ENCODE measurements at regions not wholly inside any gene's neighbourhood (a gene's known extent, or its start where the extent isn't known, plus 50 kb on each side); places are given as distances from the start of the nearest gene placed in this dataset.

GRCh38 chr16:47995354-47995753 is 160.4 kb downstream of the ABCC12 start:
- Mint-ChIP-seq H3K36me3 (ENCODE audit: low read depth) (no peaks in the 10 kb centered on the region), H3K27ac (no peak overlapping the region), H3K4me3 (no peak overlapping the region), H3K4me1 (ENCODE audit: low read depth) (no peaks in the 10 kb centered on the region), H3K9me3 (ENCODE audit: insufficient read depth) (no peaks in the 10 kb centered on the region), H3K27me3 (ENCODE audit: low read depth) (no peaks in the 10 kb centered on the region)
- POLR2A ChIA-PET: no interaction called here
- CTCF ChIA-PET: no interaction called here
- ATAC-seq (no peak), DNase-seq (no peak)

DNA sequence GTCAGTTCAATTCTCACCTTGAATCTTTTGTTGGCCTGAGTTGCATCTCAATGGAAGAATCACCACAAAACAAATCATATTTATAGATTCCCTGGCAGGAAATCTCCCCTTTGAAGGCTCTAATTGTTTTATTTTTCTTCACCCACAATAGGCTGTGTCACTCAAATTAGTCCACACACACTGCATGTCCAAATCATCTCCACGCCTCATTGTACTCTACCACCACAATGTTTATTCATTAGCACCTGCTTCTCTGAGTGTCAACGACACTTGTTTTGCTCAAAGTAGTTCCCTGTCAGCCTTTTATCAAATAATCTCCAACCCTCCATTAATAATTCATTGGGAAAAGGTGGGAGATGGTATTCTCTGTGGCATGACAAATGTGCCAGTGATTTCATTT is 164.3 kb downstream of the ABCC12 start:
- Mint-ChIP-seq H3K4me1 (ENCODE audit: low read depth) (no peaks in the 10 kb centered on the region), H3K4me3 (no peak overlapping the region), H3K27me3 (ENCODE audit: low read depth) (no peaks in the 10 kb centered on the region), H3K9me3 (ENCODE audit: insufficient read depth) (no peaks in the 10 kb centered on the region), H3K36me3 (ENCODE audit: low read depth) (no peaks in the 10 kb centered on the region), H3K27ac (no peak overlapping the region)
- ChIA-PET POLR2A (no interaction called here), CTCF (no interaction called here)
- ATAC-seq: no peak
- DNase-seq: no peak

DNA sequence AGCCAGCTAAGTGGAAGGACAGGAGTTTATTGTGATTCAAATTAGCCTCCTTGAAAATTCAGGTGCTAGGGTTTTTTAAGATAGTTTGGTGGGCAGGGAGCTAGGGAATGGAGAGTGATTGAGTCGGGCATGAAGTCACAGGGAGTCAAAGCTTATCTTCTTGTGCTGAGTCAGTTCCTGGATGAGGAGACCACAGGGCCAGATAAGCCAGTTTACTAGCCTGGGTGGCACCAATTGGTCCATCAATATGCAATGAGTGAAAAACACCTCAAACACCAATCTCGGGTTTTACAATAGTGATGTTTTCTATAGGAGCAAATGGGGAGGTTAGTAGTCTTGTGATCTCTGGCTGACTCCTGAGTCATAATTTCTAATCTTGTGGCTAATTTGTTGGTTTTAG is 165.1 kb downstream of the ABCC12 start:
- H3K4me3 Mint-ChIP-seq: no peak overlapping the region
- POLR2A ChIA-PET: no interaction called here
- no peak overlapping the region for H3K27ac Mint-ChIP-seq
- H3K9me3 Mint-ChIP-seq (ENCODE audit: insufficient read depth): no peaks in the 10 kb centered on the region
- CTCF ChIA-PET: no interaction called here
- no peak for ATAC-seq
- H3K4me1 Mint-ChIP-seq (ENCODE audit: low read depth): no peaks in the 10 kb centered on the region
- H3K36me3 Mint-ChIP-seq (ENCODE audit: low read depth): no peaks in the 10 kb centered on the region
- no peak for DNase-seq
- H3K27me3 Mint-ChIP-seq (ENCODE audit: low read depth): no peaks in the 10 kb centered on the region

- Mint-ChIP-seq H3K27me3 (ENCODE audit: low read depth) (no peaks in the 10 kb centered on the region), H3K4me3 (no peak overlapping the region), H3K36me3 (ENCODE audit: low read depth) (no peaks in the 10 kb centered on the region), H3K9me3 (ENCODE audit: insufficient read depth) (no peaks in the 10 kb centered on the region), H3K27ac (no peak overlapping the region), H3K4me1 (ENCODE audit: low read depth) (no peaks in the 10 kb centered on the region)
- ChIA-PET CTCF (no interaction called here), POLR2A (no interaction called here)
- ATAC-seq: no peak
- DNase-seq: no peak
Observed at GRCh38 chr16:47987136-47987535, 168.7 kb downstream of the ABCC12 start.

DNA sequence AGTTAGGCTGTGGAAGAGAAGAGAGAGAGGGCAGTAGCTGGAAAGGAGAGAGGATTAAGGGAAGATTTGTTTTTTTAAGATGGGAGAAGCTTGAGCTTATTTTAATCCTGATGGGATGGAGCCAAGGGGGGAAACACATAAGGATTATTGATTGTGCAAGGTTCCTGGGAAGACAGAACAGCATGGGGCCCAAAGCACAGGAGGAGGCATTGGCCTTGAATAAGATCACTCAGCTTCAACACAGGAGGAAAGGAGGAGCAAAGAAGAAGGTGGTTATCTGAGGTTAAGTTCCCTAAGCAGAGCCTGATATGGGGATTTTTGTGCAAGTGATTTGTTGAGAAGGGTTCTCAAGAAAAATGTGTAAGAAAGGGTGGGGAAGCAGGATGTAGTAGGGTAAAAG is 169.8 kb downstream of the ABCC12 start:
- no peak for ATAC-seq
- no peaks in the 10 kb centered on the region for H3K9me3 Mint-ChIP-seq (ENCODE audit: insufficient read depth)
- no peaks in the 10 kb centered on the region for H3K27me3 Mint-ChIP-seq (ENCODE audit: low read depth)

GRCh38 chr16:47984669-47985068 is 171.1 kb downstream of the ABCC12 start:
- CTCF ChIA-PET: no interaction called here
- H3K27me3 Mint-ChIP-seq (ENCODE audit: low read depth): no peaks in the 10 kb centered on the region
- DNase-seq: no peak
- H3K9me3 Mint-ChIP-seq (ENCODE audit: insufficient read depth): no peaks in the 10 kb centered on the region
- H3K36me3 Mint-ChIP-seq (ENCODE audit: low read depth): no peaks in the 10 kb centered on the region
- ATAC-seq: no peak
- H3K27ac Mint-ChIP-seq: no peak overlapping the region
- H3K4me1 Mint-ChIP-seq (ENCODE audit: low read depth): no peaks in the 10 kb centered on the region
- POLR2A ChIA-PET: no interaction called here
- no peak overlapping the region for H3K4me3 Mint-ChIP-seq

More for the DNA sequence above, 169.8 kb downstream of the ABCC12 start:
- H3K36me3 Mint-ChIP-seq (ENCODE audit: low read depth): no peaks in the 10 kb centered on the region
- H3K27ac Mint-ChIP-seq: no peak overlapping the region
- no peak overlapping the region for H3K4me3 Mint-ChIP-seq
- CTCF ChIA-PET: no interaction called here
- no peak for DNase-seq
- H3K4me1 Mint-ChIP-seq (ENCODE audit: low read depth): no peaks in the 10 kb centered on the region
- POLR2A ChIA-PET: no interaction called here

GRCh38 chr16:47983999-47984580 is 171.7 kb downstream of the ABCC12 start:
- POLR2A ChIA-PET: no interaction called here
- CTCF ChIA-PET: no interaction called here

GRCh38 chr16:47980212-47980611 is 175.6 kb downstream of the ABCC12 start:
- POLR2A ChIA-PET: no interaction called here
- ATAC-seq: no peak
- Mint-ChIP-seq H3K27ac (no peak overlapping the region), H3K4me1 (ENCODE audit: low read depth) (no peaks in the 10 kb centered on the region), H3K27me3 (ENCODE audit: low read depth) (no peaks in the 10 kb centered on the region), H3K4me3 (no peak overlapping the region), H3K36me3 (ENCODE audit: low read depth) (no peaks in the 10 kb centered on the region), H3K9me3 (ENCODE audit: insufficient read depth) (no peaks in the 10 kb centered on the region)
- CTCF ChIA-PET: no interaction called here
- no peak for DNase-seq

More at GRCh38 chr16:47983999-47984580, 171.7 kb downstream of the ABCC12 start:
- no peak for ATAC-seq
- H3K4me3 Mint-ChIP-seq: no peak overlapping the region
- H3K36me3 Mint-ChIP-seq (ENCODE audit: low read depth): no peaks in the 10 kb centered on the region
- H3K4me1 Mint-ChIP-seq (ENCODE audit: low read depth): no peaks in the 10 kb centered on the region
- H3K9me3 Mint-ChIP-seq (ENCODE audit: insufficient read depth): no peaks in the 10 kb centered on the region
- no peak for DNase-seq
- H3K27me3 Mint-ChIP-seq (ENCODE audit: low read depth): no peaks in the 10 kb centered on the region
- no peak overlapping the region for H3K27ac Mint-ChIP-seq

DNA sequence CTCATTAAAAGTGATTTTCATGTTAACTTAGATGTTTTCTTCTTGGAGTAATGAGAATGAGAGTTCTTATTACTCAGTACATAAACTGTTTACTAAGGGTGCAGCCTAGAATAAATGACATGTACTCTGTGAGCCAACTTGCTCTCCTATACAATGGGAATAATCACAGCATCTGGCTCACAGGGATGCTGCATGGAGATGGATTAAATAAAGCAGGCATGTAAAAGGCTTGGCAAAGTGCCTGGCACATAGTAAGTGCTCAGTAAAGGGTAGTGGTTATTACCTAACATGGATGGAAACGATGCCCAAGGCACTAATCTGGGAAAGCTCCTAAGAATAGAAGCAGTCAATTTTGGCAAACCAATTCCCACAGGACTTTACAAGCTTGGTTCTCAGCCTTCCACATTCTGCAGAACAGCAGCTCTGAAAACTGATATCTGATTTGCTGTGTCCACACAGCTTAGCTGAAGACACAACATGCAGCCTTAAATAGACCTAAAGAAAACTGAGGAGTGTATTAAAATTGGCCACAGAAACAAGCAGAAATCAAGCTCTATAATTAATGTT is 176.1 kb downstream of the ABCC12 start:
- Mint-ChIP-seq H3K36me3 (ENCODE audit: low read depth) (no peaks in the 10 kb centered on the region), H3K4me3 (no peak overlapping the region), H3K4me1 (ENCODE audit: low read depth) (no peaks in the 10 kb centered on the region), H3K27ac (no peak overlapping the region), H3K9me3 (ENCODE audit: insufficient read depth) (no peaks in the 10 kb centered on the region), H3K27me3 (ENCODE audit: low read depth) (no peaks in the 10 kb centered on the region)
- no peak for ATAC-seq
- CTCF ChIA-PET: no interaction called here
- POLR2A ChIA-PET: no interaction called here
- no peak for DNase-seq

GRCh38 chr16:47979164-47979520 is 176.7 kb downstream of the ABCC12 start:
- ChIA-PET CTCF (no interaction called here), POLR2A (no interaction called here)
- H3K36me3 Mint-ChIP-seq (ENCODE audit: low read depth): no peaks in the 10 kb centered on the region
- DNase-seq (no peak), ATAC-seq (no peak)
- H3K9me3 Mint-ChIP-seq (ENCODE audit: insufficient read depth): no peaks in the 10 kb centered on the region
- H3K27me3 Mint-ChIP-seq (ENCODE audit: low read depth): no peaks in the 10 kb centered on the region
- no peak overlapping the region for H3K27ac Mint-ChIP-seq
- H3K4me1 Mint-ChIP-seq (ENCODE audit: low read depth): no peaks in the 10 kb centered on the region
- H3K4me3 Mint-ChIP-seq: no peak overlapping the region

DNA sequence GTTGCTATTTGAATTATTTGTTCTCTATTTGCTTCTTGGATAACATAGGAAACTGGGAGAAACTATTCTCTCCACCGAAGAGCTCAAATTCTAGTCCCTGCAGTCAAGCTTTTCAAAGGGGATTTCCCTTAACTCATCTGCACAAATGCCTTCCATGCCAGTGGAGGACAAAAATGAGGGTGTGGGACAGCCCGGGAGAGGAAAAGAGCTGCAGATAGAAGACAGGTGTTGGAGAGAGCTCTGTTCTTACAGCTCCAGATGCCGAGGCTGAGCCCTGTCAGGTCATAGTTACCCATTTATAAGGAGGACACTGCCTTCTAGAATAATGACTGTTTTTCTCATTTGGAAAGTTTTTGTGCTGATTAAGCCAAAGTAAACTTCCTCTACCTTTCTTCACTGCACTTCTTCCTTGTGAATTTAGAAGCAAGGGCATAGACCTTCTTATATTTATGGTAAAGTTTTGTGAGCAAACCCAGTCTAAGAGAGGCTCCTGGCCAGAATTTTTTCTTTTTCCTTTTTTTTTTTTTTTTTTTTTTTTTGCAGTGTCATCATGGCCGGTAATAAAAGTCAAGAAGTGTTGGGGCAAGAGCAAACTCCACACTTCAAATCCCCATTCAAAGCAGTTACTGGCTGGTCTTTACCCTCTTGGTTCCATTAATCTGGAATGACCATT is 177.2 kb downstream of the ABCC12 start:
- no peak for ATAC-seq
- ChIA-PET POLR2A (no interaction called here), CTCF (no interaction called here)
- H3K27me3 Mint-ChIP-seq (ENCODE audit: low read depth): no peaks in the 10 kb centered on the region
- H3K9me3 Mint-ChIP-seq (ENCODE audit: insufficient read depth): no peaks in the 10 kb centered on the region
- no peaks in the 10 kb centered on the region for H3K36me3 Mint-ChIP-seq (ENCODE audit: low read depth)
- no peak overlapping the region for H3K27ac Mint-ChIP-seq
- no peak overlapping the region for H3K4me3 Mint-ChIP-seq
- no peaks in the 10 kb centered on the region for H3K4me1 Mint-ChIP-seq (ENCODE audit: low read depth)
- no peak for DNase-seq

GRCh38 chr16:47977802-47978201 is 178.0 kb downstream of the ABCC12 start:
- ChIA-PET CTCF (no interaction called here), POLR2A (interaction anchor here (0.6 kb wide), 1 partner anchor 534 kb away, joined by 3 read pairs; no protein-coding TSS in a partner anchor)
- Mint-ChIP-seq H3K9me3 (ENCODE audit: insufficient read depth) (no peaks in the 10 kb centered on the region), H3K36me3 (ENCODE audit: low read depth) (no peaks in the 10 kb centered on the region), H3K4me3 (no peak overlapping the region), H3K27ac (no peak overlapping the region), H3K27me3 (ENCODE audit: low read depth) (no peaks in the 10 kb centered on the region), H3K4me1 (ENCODE audit: low read depth) (no peaks in the 10 kb centered on the region)
- DNase-seq (no peak), ATAC-seq (no peak)
